Sigmoid colon (tissue), 4 donors: ENCODE measurements at regions not wholly inside any gene's neighbourhood (a gene's known extent, or its start where the extent isn't known, plus 50 kb on each side); places are given as distances from the start of the nearest gene placed in this dataset.

Experiments
- EP300 ChIP-seq, 4 donors: sonication (generic); formaldehyde crosslinking; IDR thresholded peaks; one replicate each; pipeline ENCODE4 v1.6.1; 2017; ENCODE audit warnings: antibody characterized with exemption in 4 of 4
- POLR2A ChIP-seq, 2 donors: fragments of 450-650 bp; IDR thresholded peaks; one replicate each; pipeline ENCODE4 v1.6.1; 2016; ENCODE audit warnings: antibody characterized with exemption in 2 of 2, mild to moderate bottlenecking in 2 of 2, moderate library complexity in 2 of 2
- POLR2AphosphoS5 ChIP-seq, 4 donors: sonication (generic); formaldehyde crosslinking; IDR thresholded peaks; one replicate each; pipeline ENCODE4 v1.6.1; 2017; ENCODE audit warnings: antibody characterized with exemption in 4 of 4
- TF ChIP-seq, protein P1 (sequence below), 4 experiments: fragments of 450-650 bp in 3 of 4; fragments of 200-600 bp in 1 of 4; IDR thresholded peaks; one replicate each; pipeline ENCODE4 v1.5.1; 2016 to 2019; ENCODE audit warnings: antibody characterized with exemption in 4 of 4, mild to moderate bottlenecking in 3 of 4, moderate library complexity in 2 of 4

DNA sequence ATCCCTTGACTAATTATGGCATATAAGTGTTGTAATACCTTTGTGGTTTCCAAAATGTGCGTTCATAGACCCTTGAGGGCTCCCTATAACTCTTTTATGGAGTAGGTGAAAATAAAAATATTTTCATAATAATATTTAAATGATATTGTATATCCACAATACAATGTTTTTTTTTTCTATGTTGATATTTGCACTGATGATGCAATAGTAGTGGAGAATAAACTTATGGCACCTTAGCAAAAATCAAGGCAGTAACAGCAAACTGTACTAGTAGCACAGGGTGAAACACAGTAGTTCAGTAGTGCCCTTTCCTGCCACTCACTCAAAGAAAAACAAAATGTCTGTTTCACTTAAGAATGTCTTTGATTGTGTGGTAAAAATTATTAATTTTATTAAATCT lies 465.3 kb downstream of the C4orf33 start:
- TF ChIP-seq, protein P1, sequence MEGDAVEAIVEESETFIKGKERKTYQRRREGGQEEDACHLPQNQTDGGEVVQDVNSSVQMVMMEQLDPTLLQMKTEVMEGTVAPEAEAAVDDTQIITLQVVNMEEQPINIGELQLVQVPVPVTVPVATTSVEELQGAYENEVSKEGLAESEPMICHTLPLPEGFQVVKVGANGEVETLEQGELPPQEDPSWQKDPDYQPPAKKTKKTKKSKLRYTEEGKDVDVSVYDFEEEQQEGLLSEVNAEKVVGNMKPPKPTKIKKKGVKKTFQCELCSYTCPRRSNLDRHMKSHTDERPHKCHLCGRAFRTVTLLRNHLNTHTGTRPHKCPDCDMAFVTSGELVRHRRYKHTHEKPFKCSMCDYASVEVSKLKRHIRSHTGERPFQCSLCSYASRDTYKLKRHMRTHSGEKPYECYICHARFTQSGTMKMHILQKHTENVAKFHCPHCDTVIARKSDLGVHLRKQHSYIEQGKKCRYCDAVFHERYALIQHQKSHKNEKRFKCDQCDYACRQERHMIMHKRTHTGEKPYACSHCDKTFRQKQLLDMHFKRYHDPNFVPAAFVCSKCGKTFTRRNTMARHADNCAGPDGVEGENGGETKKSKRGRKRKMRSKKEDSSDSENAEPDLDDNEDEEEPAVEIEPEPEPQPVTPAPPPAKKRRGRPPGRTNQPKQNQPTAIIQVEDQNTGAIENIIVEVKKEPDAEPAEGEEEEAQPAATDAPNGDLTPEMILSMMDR (IDR thresholded peaks at IDR 0.05) = no peak
- TF ChIP-seq POLR2A (IDR thresholded peaks at IDR 0.05) = no peak
- TF ChIP-seq POLR2AphosphoS5 (IDR thresholded peaks at IDR 0.05) = no peak
- TF ChIP-seq EP300 (IDR thresholded peaks at IDR 0.05) = no peak
